ENCODE measurements at regions not wholly inside any gene's neighbourhood (a gene's known extent, or its start where the extent isn't known, plus 50 kb on each side); places are given as distances from the start of the nearest gene placed in this dataset.

- no peak for TF ChIP-seq CTCF (conservative IDR thresholded peaks at IDR 0.05)
- H3K27ac ChIP-seq, result no peak overlapping the region
These were observed 431.9 kb downstream of the ADAMTS20 start for GRCh38 chr12:43120150-43120549.

- no peak overlapping the region for H3K27ac ChIP-seq
- no peak for TF ChIP-seq CTCF (conservative IDR thresholded peaks at IDR 0.05)
These were observed 433.1 kb downstream of the ADAMTS20 start for GRCh38 chr12:43118881-43119280.

- no peak overlapping the region for H3K27ac ChIP-seq
- no peak for TF ChIP-seq CTCF (conservative IDR thresholded peaks at IDR 0.05)
These were observed 433.8 kb downstream of the ADAMTS20 start for GRCh38 chr12:43118234-43118633.

- TF ChIP-seq CTCF (conservative IDR thresholded peaks at IDR 0.05), result no peak
These were observed 434.6 kb downstream of the ADAMTS20 start for GRCh38 chr12:43117226-43117930.

GRCh38 chr12:43115441-43116160 is 436.4 kb downstream of the ADAMTS20 start:
- TF ChIP-seq CTCF (conservative IDR thresholded peaks at IDR 0.05), result no peak
- H3K27ac ChIP-seq, result no peak overlapping the region

More at GRCh38 chr12:43117226-43117930, 434.6 kb downstream of the ADAMTS20 start:
- H3K27ac ChIP-seq, result no peak overlapping the region

GRCh38 chr12:43114316-43114715 is 437.7 kb downstream of the ADAMTS20 start:
- H3K27ac ChIP-seq, result no peak overlapping the region
- no peak for TF ChIP-seq CTCF (conservative IDR thresholded peaks at IDR 0.05)

- no peak for TF ChIP-seq CTCF (conservative IDR thresholded peaks at IDR 0.05)
- no peak overlapping the region for H3K27ac ChIP-seq
These were observed 438.4 kb downstream of the ADAMTS20 start for GRCh38 chr12:43113616-43114015.
